ENCODE measurements at regions not wholly inside any gene's neighbourhood (a gene's known extent, or its start where the extent isn't known, plus 50 kb on each side); places are given as distances from the start of the nearest gene placed in this dataset.
"Not testable (repeated sequence)": the region's sequence is repeated elsewhere in the genome, so short reads cannot be mapped to it uniquely, and the experiment has no call there.

DNA sequence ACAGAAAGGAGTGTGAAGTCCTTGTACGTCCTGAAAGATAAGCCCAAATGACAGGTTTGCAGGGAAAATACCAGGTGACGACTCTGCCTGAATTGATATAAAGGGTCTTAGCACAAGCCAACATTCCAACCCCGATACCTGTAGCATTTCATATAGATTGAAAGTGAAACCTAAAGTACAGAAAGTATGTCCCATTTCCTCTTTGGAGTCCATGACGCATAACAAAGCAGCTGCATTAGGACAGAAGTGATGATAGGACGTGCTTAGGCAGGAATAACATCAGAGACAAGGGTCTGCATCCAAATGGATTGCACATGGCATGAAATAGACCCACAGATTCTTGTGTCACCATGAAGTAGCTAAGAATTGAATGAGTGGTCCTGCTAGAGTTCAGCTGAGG, 187.0 kb upstream of the ROBO1 start:
- no peaks in the 10 kb centered on the region for H3K27me3 ChIP-seq
- H3K4me3 ChIP-seq: no peak overlapping the region
- H3K36me3 ChIP-seq: no peaks in the 10 kb centered on the region
- no peaks in the 10 kb centered on the region for H3K4me1 ChIP-seq
- no peaks in the 10 kb centered on the region for H3K9me3 ChIP-seq
- H3K9ac ChIP-seq (ENCODE audit: low read depth in 2 of 2, low read length in 2 of 2): no peak overlapping the region
- no peak overlapping the region for H3K27ac ChIP-seq
- intact Hi-C loops (cut with DNase I): no loop called here
- no peak for DNase-seq
- TF ChIP-seq, protein P1, sequence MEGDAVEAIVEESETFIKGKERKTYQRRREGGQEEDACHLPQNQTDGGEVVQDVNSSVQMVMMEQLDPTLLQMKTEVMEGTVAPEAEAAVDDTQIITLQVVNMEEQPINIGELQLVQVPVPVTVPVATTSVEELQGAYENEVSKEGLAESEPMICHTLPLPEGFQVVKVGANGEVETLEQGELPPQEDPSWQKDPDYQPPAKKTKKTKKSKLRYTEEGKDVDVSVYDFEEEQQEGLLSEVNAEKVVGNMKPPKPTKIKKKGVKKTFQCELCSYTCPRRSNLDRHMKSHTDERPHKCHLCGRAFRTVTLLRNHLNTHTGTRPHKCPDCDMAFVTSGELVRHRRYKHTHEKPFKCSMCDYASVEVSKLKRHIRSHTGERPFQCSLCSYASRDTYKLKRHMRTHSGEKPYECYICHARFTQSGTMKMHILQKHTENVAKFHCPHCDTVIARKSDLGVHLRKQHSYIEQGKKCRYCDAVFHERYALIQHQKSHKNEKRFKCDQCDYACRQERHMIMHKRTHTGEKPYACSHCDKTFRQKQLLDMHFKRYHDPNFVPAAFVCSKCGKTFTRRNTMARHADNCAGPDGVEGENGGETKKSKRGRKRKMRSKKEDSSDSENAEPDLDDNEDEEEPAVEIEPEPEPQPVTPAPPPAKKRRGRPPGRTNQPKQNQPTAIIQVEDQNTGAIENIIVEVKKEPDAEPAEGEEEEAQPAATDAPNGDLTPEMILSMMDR (IDR thresholded peaks at IDR 0.05): no peak

DNA sequence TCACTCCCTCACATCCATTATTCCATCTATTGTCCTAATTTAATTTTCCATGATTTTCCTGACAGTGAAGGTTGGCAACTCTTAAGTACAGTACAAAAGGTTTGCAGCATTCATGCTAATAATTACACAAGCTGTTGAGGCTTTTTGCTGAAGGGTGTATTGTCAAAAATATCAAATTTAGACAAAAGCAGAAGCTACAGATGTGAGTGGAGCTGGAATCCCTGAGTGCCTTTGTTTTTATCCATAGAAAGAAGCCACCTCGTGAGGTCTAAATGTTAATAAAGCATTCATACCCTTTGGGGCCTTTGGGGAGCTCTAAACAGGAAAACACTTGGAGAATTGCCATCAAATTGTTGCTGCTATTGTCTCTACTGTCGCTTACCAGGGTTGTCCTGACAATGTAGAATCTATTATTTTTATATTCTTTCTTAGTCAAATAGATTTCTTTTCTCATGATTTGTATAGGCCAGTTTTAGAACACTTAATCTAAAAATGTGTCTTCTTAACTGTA, 185.8 kb upstream of the ROBO1 start:
- TF ChIP-seq, protein P1 (IDR thresholded peaks at IDR 0.05): no peak
- H3K27ac ChIP-seq: no peak overlapping the region
- H3K27me3 ChIP-seq: no peaks in the 10 kb centered on the region
- intact Hi-C loops (cut with DNase I): no loop called here
- H3K36me3 ChIP-seq: no peaks in the 10 kb centered on the region
- H3K9me3 ChIP-seq: no peaks in the 10 kb centered on the region
- DNase-seq: no peak
- H3K9ac ChIP-seq (ENCODE audit: low read depth in 2 of 2, low read length in 2 of 2): no peak overlapping the region
- no peak overlapping the region for H3K4me3 ChIP-seq
- H3K4me1 ChIP-seq: no peaks in the 10 kb centered on the region

DNA sequence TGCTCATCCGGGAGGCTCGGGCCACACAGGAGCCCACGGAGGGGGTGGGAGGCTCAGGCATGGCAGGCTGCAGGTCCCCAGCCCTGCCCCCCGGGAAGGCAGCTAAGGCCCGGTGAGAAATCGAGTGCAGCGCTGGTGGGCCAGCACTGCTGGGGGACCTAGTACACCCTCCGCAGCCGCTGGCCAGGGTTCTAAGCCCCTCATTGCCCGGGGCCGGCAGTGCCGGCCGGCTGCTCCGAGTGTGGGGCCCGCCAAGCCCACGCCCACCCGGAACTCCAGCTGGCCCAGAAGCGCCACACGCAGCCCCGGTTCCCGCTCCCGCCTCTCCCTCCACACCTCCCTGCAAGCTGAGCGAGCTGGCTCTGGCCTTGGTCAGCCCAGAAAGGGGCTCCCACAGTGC, 183.6 kb upstream of the ROBO1 start:
- H3K27ac ChIP-seq; H3K27me3 ChIP-seq; H3K4me1 ChIP-seq; H3K9ac ChIP-seq (ENCODE audit: low read depth in 2 of 2, low read length in 2 of 2); H3K4me3 ChIP-seq; DNase-seq; H3K9me3 ChIP-seq; H3K36me3 ChIP-seq; intact Hi-C loops (cut with DNase I): not testable (repeated sequence)

DNA sequence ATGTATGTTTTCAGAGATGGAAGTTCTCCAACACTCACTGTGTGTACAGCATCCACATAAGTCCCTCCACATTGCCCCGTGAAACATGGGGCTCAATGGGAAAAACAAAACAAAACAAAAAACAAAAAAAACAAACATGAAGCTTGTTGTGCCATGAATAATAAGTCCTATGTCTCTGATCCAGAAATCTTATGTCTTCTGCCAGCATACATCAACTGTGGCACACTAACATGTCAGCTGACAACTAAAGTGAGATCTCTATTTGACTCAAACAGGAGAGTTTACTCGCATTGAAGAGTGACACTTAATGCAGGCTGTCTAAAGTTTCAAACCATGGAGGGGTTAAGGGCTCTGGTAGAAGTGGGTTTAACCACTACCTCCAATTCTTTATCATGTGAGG, 180.2 kb upstream of the ROBO1 start:
- H3K4me3 ChIP-seq: no peak overlapping the region
- no peak overlapping the region for H3K27ac ChIP-seq
- DNase-seq: no peak
- H3K36me3 ChIP-seq: no peaks in the 10 kb centered on the region
- intact Hi-C loops (cut with DNase I): no loop called here
- TF ChIP-seq, protein P1 (IDR thresholded peaks at IDR 0.05): no peak
- no peaks in the 10 kb centered on the region for H3K4me1 ChIP-seq
- no peak overlapping the region for H3K9ac ChIP-seq (ENCODE audit: low read depth in 2 of 2, low read length in 2 of 2)
- no peaks in the 10 kb centered on the region for H3K9me3 ChIP-seq
- H3K27me3 ChIP-seq: no peaks in the 10 kb centered on the region

DNA sequence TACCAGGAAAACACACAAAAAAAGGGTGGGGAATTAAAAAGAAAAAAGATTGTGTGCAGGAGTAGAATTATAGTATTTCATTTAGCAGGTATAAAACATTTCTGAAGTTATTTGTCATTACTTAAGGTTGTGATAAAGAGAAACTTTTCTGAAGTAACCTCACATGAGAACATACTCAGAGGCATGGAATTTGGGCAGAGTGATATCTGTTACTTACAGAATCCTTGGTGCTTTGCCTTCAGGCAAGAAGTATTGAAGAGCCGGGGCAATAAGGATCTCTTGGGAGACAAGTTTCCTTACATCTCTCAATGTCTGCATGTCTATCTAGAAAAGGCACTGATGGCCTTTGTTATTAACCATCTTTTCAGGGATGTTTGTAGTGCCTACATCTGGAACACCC, 179.7 kb upstream of the ROBO1 start:
- Histone ChIP-seq H3K4me1 (no peaks in the 10 kb centered on the region), H3K27ac (no peak overlapping the region), H3K9me3 (no peaks in the 10 kb centered on the region), H3K36me3 (no peaks in the 10 kb centered on the region), H3K9ac (ENCODE audit: low read depth in 2 of 2, low read length in 2 of 2) (no peak overlapping the region), H3K4me3 (no peak overlapping the region), H3K27me3 (no peaks in the 10 kb centered on the region)
- TF ChIP-seq, protein P1 (IDR thresholded peaks at IDR 0.05): no peak
- intact Hi-C loops (cut with DNase I): no loop called here
- DNase-seq: no peak

DNA sequence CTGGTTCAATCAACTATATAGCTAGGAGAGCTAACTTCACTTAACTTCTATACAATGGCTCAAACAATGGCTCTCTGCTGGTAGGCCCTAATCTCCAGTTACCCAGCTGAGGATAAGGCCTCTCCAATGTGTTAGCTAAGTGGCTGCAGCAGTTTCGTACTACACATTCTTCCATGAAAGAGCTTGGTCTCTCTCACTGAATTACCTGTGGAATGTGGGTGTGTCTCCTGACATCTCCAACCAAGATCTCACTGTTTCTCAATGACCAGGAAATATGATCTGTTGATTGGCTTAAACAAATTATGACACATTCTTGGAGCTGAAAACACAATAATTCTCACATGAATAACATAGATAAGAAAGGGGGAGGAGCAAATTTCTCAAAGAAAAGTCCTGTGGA, 169.8 kb upstream of the ROBO1 start:
- Histone ChIP-seq H3K27me3 (no peaks in the 10 kb centered on the region), H3K9ac (ENCODE audit: low read depth in 2 of 2, low read length in 2 of 2) (no peak overlapping the region), H3K9me3 (no peaks in the 10 kb centered on the region), H3K4me1 (no peaks in the 10 kb centered on the region), H3K4me3 (no peak overlapping the region), H3K27ac (no peak overlapping the region), H3K36me3 (no peaks in the 10 kb centered on the region)
- intact Hi-C loops (cut with DNase I): no loop called here
- no peak for DNase-seq
- TF ChIP-seq, protein P1 (IDR thresholded peaks at IDR 0.05): no peak

Data from colonic mucosa (tissue), 4 donors.